ENCODE measurements at regions not wholly inside any gene's neighbourhood (a gene's known extent, or its start where the extent isn't known, plus 50 kb on each side); places are given as distances from the start of the nearest gene placed in this dataset.

DNA sequence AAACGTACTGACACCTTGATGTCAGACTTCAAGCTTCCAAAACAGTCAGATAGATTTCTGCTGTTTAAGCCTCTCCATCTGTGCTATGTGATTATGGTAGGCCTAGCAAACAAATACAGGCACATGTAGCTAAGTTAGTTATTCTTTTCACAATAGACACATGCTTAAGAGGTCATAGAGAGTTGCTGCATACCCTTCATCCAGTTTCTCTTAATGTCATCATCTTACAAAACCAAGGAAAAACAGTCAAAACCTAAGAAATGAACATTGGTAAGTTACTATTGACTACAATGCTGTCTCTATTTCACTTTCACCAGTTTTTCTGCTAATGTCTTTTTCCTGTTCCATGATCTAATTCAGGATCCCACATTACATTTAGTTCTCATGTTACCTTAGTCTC lies 946.8 kb downstream of the TUSC7 start:
- Histone ChIP-seq H3K79me2 (ENCODE audit: insufficient read depth, low read depth) (no peaks in the 10 kb centered on the region), H4K20me1 (ENCODE audit: insufficient read depth) (no peaks in the 10 kb centered on the region), H3K36me3 (ENCODE audit: insufficient read depth) (no peaks in the 10 kb centered on the region), H3K9ac (no peak overlapping the region), H3K4me1 (ENCODE audit: low read depth, poor library complexity, severe bottlenecking) (peaks cover 4% of the 10 kb centered on the region), H3K4me3 (IDR thresholded peaks at IDR 0.05; ENCODE audit: insufficient read depth, low read depth, low read length) (no peak overlapping the region), H3K4me2 (no peak overlapping the region), H3K27ac (no peak overlapping the region), H2AFZ (ENCODE audit: low read depth) (no peak overlapping the region), H3K27me3 (ENCODE audit: insufficient read depth, low read depth) (no peaks in the 10 kb centered on the region)
- TF ChIP-seq CTCF (conservative IDR thresholded peaks at IDR 0.05; ENCODE audit: low read depth, low read length): no peak

DNA sequence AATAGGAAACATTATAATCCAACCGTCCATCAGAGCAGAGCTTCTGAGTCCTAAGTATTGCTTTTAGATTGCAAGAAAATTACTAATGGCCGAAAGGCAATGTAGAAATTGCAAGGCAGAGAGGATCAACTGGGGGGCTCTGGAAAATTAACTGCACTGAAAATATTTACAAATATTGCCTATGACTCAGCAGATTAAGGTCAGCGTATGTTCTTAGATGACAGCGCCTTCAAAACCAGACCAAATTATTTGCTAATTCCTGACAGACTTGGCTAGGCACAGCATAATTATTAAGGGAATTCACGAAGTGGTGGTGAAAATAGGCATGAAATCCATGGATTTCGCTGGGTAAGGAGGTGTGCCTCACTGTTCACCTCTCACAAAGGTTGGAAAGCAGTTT lies 947.7 kb downstream of the TUSC7 start:
- Histone ChIP-seq H3K27ac (no peak overlapping the region), H3K36me3 (ENCODE audit: insufficient read depth) (no peaks in the 10 kb centered on the region), H2AFZ (ENCODE audit: low read depth) (no peak overlapping the region), H3K9ac (no peak overlapping the region), H4K20me1 (ENCODE audit: insufficient read depth) (no peaks in the 10 kb centered on the region), H3K27me3 (ENCODE audit: insufficient read depth, low read depth) (no peaks in the 10 kb centered on the region), H3K79me2 (ENCODE audit: insufficient read depth, low read depth) (no peaks in the 10 kb centered on the region), H3K4me3 (IDR thresholded peaks at IDR 0.05; ENCODE audit: insufficient read depth, low read depth, low read length) (no peak overlapping the region), H3K4me1 (ENCODE audit: low read depth, poor library complexity, severe bottlenecking) (no peaks in the 10 kb centered on the region), H3K4me2 (no peak overlapping the region)
- TF ChIP-seq CTCF (conservative IDR thresholded peaks at IDR 0.05; ENCODE audit: low read depth, low read length): no peak

DNA sequence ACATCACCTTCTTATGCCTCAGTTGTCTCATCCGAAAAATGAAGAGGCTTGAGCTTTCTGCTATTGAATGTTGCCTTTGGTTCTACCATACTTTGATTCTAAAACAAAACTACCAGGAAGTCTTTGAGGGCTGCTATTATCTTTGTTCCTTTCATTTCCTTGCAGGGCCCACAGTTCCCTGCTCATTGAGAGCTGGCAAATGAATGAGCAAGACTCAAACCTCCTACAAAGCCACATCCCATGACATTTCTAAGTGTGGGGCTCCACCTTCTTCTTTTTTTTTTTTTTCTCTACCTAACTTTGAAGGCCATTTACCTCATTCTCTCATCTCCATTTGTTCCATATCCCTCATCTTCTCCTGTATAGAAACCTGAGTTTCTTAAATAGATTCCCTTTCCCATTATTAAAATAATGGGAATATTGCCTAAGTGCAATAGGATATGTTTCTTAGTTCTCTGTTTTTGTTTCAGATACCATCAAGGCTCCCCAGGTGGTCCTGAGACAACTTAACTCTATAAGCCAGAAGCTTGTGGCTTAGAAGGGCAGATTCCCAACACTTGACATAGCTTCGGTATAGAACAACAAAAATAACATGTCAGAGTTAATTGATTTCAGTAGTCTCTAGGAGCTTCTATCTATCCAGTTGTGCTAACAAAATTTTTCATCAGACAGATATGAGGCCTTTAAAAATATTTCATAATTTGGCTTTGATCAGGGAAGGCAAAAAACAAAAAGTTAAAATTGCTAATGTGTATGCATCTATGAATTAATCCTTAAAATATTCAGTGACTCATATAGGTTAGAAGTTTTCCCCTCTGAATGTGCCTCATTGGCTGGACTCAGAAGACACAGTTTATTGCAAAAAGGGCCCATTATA lies 951.6 kb downstream of the TUSC7 start:
- Histone ChIP-seq H3K4me3 (IDR thresholded peaks at IDR 0.05; ENCODE audit: insufficient read depth, low read depth, low read length) (no peak overlapping the region), H3K9ac (no peak overlapping the region), H3K79me2 (ENCODE audit: insufficient read depth, low read depth) (no peaks in the 10 kb centered on the region), H3K27ac (no peak overlapping the region), H2AFZ (ENCODE audit: low read depth) (no peak overlapping the region), H3K27me3 (ENCODE audit: insufficient read depth, low read depth) (no peaks in the 10 kb centered on the region), H3K4me1 (ENCODE audit: low read depth, poor library complexity, severe bottlenecking) (no peaks in the 10 kb centered on the region), H4K20me1 (ENCODE audit: insufficient read depth) (no peaks in the 10 kb centered on the region), H3K4me2 (no peak overlapping the region), H3K36me3 (ENCODE audit: insufficient read depth) (no peaks in the 10 kb centered on the region)
- TF ChIP-seq CTCF (conservative IDR thresholded peaks at IDR 0.05; ENCODE audit: low read depth, low read length): no peak

DNA sequence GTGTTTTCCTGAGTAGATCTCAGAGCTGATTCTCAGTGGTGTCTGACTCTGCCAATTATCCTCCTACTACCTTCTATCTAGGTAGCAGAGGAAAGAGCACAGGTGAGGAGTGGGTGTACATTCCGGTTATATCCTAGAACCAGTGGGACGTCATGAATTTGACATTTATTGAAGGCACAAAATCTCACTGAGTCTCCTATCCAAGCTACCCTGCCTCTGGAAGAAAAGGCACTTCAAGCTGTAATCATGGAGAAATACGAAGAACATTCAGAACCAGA lies 952.2 kb downstream of the TUSC7 start:
- Histone ChIP-seq H3K27ac (no peak overlapping the region), H3K27me3 (ENCODE audit: insufficient read depth, low read depth) (no peaks in the 10 kb centered on the region), H3K79me2 (ENCODE audit: insufficient read depth, low read depth) (no peaks in the 10 kb centered on the region), H3K4me2 (no peak overlapping the region), H3K36me3 (ENCODE audit: insufficient read depth) (no peaks in the 10 kb centered on the region), H3K4me1 (ENCODE audit: low read depth, poor library complexity, severe bottlenecking) (no peaks in the 10 kb centered on the region), H3K9ac (no peak overlapping the region), H3K4me3 (IDR thresholded peaks at IDR 0.05; ENCODE audit: insufficient read depth, low read depth, low read length) (no peak overlapping the region), H2AFZ (ENCODE audit: low read depth) (no peak overlapping the region), H4K20me1 (ENCODE audit: insufficient read depth) (no peaks in the 10 kb centered on the region)
- no peak for TF ChIP-seq CTCF (conservative IDR thresholded peaks at IDR 0.05; ENCODE audit: low read depth, low read length)

Data from KMS-11 (cell line).